Renal pelvis (tissue), 1 donor: ENCODE measurements at regions not wholly inside any gene's neighbourhood (a gene's known extent, or its start where the extent isn't known, plus 50 kb on each side); places are given as distances from the start of the nearest gene placed in this dataset.

Source experiments
- DNase-seq: peaks from one replicate; pipeline ENCODE4 v3.0.0-alpha.2; 2013

GRCh38 chr2:120587997-120588336 is 147.7 kb upstream of the GLI2 start:
- DNase-seq: no peak

GRCh38 chr2:120589771-120590608 is 145.7 kb upstream of the GLI2 start:
- DNase-seq: no peak

- DNase-seq: no peak
Measured at GRCh38 chr2:120590841-120591240, 144.8 kb upstream of the GLI2 start.

DNA sequence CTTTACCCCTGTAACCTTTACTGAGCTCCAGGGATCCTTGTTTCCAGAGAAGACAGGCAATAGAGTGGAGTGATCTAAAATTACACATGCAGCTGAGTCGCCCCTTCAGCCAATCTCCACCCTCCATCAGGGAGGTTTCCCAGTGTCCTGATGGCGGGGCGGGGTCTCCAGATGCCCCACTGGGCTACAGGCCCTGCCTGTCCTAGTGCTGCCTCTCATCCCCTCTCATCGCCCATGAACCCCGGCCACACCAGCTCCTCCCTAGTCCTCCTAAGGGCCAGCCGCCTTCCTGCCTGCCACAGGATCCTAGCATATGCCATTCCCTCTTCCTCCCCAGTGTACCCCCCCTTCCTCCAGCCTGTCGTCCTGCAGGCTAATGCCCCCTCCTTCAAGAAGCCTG is 144.1 kb upstream of the GLI2 start:
- DNase-seq: no peak

DNA sequence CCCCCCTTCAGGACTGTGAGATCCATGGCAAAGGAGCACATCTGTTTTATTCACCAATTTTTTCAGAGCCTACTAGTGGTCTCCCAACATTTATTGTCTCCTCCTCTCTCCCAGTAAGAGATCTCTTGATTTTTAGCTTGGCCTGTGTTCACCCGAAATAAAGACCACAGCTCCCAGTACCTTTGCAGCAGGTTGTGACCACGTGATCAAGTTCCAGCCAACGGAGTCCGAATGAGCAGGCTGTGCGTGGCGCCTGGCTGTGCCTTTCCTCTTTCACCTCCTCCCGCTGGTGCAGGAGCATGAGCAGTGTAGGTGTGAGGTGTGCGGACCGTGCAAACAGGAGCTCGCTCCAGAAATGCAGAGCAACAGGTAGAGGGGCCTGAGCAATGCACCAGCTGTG is 143.6 kb upstream of the GLI2 start:
- no peak for DNase-seq

DNA sequence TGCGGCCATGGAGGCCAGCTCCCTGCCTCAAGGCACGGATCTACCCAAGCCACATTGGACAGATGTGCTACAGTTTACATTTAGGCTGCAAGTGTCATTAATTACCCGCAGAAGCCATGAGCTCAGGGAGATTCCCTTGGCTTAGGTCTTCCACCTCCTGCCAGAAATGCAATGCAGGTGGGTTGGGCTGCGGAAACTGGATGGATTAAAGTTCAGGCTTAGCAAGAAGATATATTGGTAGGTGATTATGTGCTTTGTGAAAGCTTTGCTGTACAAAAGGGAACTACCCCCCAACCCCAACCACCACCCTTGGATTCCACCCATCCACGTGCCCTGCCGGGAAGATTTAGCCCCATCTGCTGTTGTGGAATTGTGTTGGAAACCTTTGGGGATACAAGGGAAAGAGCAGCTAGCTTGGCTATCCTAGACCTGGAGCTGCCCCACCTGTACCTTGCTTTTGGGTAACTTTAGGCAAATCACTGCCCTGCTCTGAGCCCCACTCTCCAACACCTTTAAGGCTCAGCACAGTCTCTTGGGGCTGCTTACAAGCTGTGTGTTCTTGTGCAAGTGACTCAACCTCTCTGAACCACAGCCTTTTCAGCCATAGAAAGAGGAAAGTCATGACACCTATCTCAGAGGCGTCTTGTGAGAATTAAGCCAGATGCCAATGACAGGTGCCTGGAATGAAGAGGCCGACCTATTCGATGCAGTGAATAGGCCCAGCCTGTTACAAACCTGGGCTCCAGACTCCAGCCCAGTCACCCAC is 141.6 kb upstream of the GLI2 start:
- no peak for DNase-seq

DNA sequence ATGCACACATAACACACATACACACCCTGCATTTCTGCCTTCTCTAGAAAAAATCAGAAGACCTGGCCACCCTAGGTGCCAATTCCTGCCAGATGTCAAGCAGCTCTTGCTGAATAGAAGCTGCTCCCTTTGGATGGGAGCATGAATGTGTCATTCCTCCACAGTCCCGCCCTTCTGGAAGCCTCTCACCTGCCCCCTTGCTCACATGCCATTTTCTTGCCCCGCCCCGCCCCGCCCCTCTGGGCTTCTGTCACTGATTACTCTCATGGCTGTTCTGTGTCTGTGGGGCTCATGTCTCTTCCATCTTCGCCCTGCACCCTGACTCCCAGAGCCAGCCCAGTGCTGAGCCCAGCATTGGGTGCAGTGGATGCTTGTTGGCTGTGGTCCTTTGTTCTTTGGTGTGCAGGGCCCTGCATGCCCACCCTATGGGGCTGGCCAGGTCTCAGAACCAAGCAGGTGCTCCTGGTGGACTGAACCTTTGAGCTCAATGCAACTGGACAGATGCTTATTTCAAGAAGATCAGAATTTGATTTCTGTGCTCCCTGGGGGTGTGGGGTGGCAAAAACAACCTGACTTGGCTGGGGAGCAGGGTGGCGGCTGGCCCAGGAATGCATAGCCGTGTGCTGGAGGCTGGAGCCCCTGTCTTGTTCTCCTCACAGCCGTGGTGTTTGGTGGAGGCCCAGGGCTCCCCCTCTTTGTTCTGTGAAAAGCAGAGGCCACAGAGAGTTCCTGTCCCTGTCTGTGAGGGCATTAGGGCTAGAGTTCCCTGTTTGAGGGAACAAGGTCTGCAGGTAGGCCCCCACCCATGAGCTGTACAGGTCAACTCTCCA is 140.6 kb upstream of the GLI2 start:
- DNase-seq: no peak

GRCh38 chr2:120595739-120596138 is 139.9 kb upstream of the GLI2 start:
- DNase-seq: no peak

DNA sequence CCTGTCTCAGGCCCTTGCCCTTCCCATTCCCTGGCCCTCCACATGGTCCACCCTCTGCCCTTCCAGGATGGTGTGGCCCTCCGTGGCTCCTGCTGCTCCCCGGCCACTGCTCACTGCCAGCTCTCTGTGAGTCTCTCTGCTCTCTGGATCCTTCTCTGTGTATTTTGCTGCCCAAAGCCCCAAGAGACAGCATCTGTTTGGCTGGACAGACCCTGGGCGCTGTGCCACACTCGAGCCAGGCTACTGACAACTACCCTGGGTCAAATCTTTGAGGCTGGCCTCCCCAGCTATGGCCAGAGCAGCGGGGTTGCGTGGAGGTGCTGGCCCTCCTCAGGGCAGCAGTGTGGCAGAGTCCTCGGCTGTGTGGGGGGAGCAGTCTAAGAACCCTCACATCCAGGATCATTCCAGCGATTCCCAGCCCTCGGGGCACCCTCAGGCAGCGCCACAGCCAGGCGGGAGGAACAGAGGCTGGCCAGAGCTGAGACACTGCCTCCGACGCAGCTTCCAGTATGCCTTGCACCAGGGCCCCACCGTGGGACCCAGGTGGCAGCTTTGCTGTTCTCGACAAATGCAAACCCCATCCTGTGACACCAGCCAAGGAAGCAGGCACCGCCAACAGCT is 139.4 kb upstream of the GLI2 start:
- no peak for DNase-seq

- DNase-seq: no peak
Measured at GRCh38 chr2:120596990-120597594, 138.6 kb upstream of the GLI2 start.

GRCh38 chr2:120597595-120598193 is 138.0 kb upstream of the GLI2 start:
- DNase-seq: no peak

DNA sequence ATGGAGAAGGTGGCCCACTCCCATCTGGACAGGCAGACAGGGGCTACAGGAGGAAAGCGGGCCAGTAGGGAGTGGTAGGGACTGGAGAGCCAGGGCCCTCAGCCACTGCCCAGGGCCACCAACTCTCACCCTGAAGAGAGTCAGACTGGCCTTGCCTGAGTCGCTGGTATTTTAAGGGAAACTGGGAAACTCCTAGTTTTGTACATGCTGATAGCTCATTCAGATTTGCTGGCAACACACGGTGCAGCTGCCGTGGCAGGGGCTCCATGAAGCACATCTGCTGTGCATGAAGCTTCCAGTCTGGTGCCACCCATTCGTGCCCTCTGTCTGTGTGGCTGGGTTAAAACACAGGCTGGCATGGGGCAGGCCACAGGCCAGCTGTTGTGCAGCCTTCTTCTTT is 137.3 kb upstream of the GLI2 start:
- DNase-seq: no peak

DNA sequence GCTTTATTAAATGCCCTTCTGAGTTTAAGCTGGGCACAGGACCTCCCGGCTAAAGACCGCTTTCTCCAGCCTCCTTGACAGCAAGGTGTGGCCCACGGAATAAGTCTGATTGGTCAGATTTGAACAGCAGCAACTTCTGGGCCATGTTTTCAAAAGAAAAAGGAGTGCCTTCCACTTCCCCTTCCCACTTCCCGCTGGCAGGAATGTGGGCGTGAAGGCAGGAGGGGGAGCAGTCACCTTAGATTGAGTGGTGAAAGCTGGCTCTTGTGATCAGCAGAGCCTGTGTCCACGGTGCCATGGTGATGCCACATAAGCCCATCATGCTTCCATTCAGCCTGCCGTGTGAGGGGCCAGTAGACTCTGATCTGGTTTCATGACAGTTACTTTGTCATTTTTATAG is 136.6 kb upstream of the GLI2 start:
- no peak for DNase-seq

GRCh38 chr2:120599656-120600055 is 136.0 kb upstream of the GLI2 start:
- DNase-seq: no peak

DNA sequence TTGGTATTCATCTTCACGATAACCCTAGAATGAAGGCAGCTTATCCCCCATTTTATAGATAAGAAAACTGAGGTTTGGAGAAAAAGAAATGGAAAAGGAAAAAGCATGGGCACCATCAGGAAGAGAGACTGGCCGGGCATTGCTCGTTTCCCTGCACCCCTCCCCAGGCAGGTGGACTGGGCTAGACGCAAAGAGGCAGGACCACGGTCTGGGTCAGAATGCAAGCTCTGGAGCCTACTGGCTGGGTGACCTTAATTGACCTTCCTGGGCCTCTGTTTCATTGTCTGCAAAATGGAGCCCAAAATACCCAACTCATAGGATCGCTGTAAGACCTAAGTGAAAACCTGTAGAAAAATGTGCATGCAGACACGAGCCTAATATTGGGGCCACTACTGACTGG is 135.3 kb upstream of the GLI2 start:
- DNase-seq: no peak

DNA sequence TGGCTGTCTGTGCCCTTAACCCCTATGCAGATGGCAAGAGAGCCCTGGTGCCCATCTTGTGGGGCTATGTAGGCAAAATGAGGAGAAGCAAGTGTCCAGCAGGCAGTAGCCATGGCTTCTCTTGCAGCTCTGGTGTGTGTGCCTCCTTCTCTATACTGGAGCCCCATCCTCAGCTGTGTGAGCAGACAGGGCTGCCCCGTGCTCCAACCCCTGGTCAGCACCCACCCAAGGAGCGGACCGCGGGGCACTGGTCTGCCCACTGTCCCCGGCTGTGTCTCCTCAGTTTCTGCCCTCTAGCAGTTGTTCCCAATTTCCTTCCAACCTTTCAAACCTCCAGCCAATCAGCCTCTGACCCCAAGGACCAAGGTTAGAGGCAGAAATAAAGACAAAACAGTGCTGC is 134.9 kb upstream of the GLI2 start:
- no peak for DNase-seq

- DNase-seq: no peak
Measured at GRCh38 chr2:120601566-120601965, 134.1 kb upstream of the GLI2 start.

DNA sequence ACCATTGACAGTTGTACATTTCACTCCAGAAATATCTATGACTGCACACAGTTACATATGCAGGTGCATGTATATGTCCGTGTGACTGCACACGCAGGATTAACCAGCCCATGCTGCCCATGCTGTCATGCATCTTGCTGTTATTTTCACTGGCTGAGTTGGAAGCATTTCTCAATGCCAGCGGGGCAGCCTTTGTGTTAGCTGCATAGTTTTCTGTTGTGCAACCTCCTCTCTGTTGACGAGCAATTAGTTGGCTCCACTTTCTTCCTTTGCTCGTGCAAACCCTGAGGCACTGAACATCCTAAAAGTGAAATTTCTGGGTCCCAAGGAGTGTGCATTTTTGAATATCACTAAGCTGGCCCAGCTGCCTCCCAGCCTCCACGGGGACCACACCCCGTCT is 133.4 kb upstream of the GLI2 start:
- no peak for DNase-seq

DNA sequence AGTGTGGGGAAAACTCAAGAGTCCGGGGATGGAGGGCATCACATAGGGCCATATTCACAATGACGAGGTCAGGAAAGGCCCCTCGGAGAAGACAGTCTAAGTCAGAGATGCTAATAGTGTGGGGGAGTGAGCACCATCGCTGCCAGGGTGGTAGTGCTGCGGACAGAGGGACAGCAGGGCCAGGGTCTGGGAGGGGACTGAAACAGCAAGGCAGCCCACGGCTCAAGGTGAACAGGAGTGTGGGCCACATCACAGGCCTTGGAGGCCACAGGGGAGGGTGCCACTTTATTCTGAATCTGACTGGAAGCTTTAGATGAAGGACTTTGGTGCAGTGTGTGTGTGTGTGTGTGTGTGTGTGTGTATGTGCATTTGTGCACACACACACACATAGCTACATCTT is 130.9 kb upstream of the GLI2 start:
- DNase-seq: no peak

- DNase-seq: no peak
Measured at GRCh38 chr2:120605231-120605935, 130.3 kb upstream of the GLI2 start.

DNA sequence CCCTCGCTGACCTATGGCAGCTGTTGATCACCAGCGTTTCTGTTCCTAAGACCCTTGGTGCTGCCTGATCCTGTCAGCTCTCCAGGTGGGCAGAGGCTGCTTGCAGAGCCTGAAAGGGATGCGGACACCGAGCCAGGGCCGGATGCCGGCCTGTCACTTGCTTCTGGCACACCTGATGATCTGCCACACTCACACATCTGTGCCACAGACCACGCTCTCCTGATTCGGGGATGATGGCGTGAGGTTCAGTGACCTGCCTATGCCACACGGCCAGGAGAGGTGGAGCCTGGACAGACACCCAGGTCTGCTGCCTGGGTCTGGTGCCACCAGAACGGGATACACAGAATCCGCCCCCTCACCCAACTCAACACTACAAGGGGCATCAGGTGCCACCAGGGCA is 129.4 kb upstream of the GLI2 start:
- no peak for DNase-seq
